Ishikawa (cell line): ENCODE measurements at regions not wholly inside any gene's neighbourhood (a gene's known extent, or its start where the extent isn't known, plus 50 kb on each side); places are given as distances from the start of the nearest gene placed in this dataset.

ENCODE experiments used
- CEBPB ChIP-seq: IDR thresholded peaks from 2 replicates; pipeline ENCODE4 v1.6.1; 2012
- CREB1 ChIP-seq: IDR thresholded peaks from 2 replicates; pipeline ENCODE4 v1.6.1; 2012; ENCODE audit warnings: low read depth
- EGR1 ChIP-seq: IDR thresholded peaks from 2 replicates; pipeline ENCODE4 v1.6.1; 2012
- EP300 ChIP-seq: IDR thresholded peaks from 2 replicates; pipeline ENCODE4 v1.6.1; 2012; ENCODE audit warnings: borderline replicate concordance
- FOXM1 ChIP-seq: IDR thresholded peaks from 2 replicates; pipeline ENCODE4 v1.6.1; 2012; ENCODE audit warnings: low read depth, borderline replicate concordance
- NFIC ChIP-seq: IDR thresholded peaks from 2 replicates; pipeline ENCODE4 v1.6.1; 2012
- RAD21 ChIP-seq: IDR thresholded peaks from 2 replicates; pipeline ENCODE4 v1.6.1; 2012; ENCODE audit warnings: low read depth
- TAF1 ChIP-seq: IDR thresholded peaks from 2 replicates; pipeline ENCODE4 v1.6.1; 2012; ENCODE audit warnings: low read depth, mild to moderate bottlenecking
- TCF12 ChIP-seq: IDR thresholded peaks from 2 replicates; pipeline ENCODE4 v1.6.1; 2012; ENCODE audit warnings: low read depth
- TEAD4 ChIP-seq: IDR thresholded peaks from 2 replicates; pipeline ENCODE4 v1.6.1; 2012
- USF1 ChIP-seq: IDR thresholded peaks from 2 replicates; pipeline ENCODE4 v1.6.1; 2012
- YY1 ChIP-seq: IDR thresholded peaks from 2 replicates; pipeline ENCODE4 v1.6.1; 2012; ENCODE audit warnings: low read depth
- ZBTB7A ChIP-seq: IDR thresholded peaks from 2 replicates; pipeline ENCODE4 v1.6.1; 2012; ENCODE audit warnings: low read depth
- TF ChIP-seq, protein P1 (sequence below): IDR thresholded peaks from 2 replicates; pipeline ENCODE4 v1.6.1; 2012
- TF ChIP-seq, protein P2 (sequence below): IDR thresholded peaks from 2 replicates; pipeline ENCODE4 v1.6.1; 2012; ENCODE audit warnings: low read depth, mild to moderate bottlenecking

GRCh38 chr6:156517088-156517487, 260.1 kb upstream of the ARID1B start:
- no peak for TF ChIP-seq RAD21
- TF ChIP-seq ZBTB7A, result no peak
- TF ChIP-seq TEAD4, result no peak
- TF ChIP-seq USF1, result no peak
- no peak for TF ChIP-seq EP300
- TF ChIP-seq YY1, result no peak
- no peak for TF ChIP-seq TCF12
- no peak for TF ChIP-seq NFIC
- no peak for TF ChIP-seq CEBPB
- TF ChIP-seq, protein P1, sequence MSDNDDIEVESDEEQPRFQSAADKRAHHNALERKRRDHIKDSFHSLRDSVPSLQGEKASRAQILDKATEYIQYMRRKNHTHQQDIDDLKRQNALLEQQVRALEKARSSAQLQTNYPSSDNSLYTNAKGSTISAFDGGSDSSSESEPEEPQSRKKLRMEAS, result no peak
- TF ChIP-seq TAF1, result no peak
- no peak for TF ChIP-seq CREB1
- no peak for TF ChIP-seq FOXM1
- TF ChIP-seq EGR1, result no peak
- TF ChIP-seq, protein P2, sequence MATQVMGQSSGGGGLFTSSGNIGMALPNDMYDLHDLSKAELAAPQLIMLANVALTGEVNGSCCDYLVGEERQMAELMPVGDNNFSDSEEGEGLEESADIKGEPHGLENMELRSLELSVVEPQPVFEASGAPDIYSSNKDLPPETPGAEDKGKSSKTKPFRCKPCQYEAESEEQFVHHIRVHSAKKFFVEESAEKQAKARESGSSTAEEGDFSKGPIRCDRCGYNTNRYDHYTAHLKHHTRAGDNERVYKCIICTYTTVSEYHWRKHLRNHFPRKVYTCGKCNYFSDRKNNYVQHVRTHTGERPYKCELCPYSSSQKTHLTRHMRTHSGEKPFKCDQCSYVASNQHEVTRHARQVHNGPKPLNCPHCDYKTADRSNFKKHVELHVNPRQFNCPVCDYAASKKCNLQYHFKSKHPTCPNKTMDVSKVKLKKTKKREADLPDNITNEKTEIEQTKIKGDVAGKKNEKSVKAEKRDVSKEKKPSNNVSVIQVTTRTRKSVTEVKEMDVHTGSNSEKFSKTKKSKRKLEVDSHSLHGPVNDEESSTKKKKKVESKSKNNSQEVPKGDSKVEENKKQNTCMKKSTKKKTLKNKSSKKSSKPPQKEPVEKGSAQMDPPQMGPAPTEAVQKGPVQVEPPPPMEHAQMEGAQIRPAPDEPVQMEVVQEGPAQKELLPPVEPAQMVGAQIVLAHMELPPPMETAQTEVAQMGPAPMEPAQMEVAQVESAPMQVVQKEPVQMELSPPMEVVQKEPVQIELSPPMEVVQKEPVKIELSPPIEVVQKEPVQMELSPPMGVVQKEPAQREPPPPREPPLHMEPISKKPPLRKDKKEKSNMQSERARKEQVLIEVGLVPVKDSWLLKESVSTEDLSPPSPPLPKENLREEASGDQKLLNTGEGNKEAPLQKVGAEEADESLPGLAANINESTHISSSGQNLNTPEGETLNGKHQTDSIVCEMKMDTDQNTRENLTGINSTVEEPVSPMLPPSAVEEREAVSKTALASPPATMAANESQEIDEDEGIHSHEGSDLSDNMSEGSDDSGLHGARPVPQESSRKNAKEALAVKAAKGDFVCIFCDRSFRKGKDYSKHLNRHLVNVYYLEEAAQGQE, result no peak

DNA sequence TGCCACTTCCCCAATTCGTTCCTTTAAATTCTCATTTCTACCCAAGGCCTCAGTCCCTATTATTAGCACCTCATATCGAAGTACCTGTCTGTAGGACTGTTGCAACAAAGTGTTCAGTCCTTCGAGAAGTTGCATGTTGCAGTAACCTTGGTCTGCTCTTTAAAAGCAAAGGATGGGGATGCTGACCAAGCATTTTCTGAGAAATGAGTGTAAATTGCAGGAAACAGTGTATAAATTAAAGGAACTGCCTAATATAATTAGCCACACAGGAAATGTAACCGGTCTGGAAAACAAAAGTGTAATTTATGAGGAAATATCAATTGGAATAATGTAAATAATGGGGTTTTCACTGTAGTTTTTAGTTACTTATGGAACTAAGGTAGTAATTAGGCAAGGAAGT, 261.9 kb upstream of the ARID1B start:
- TF ChIP-seq CEBPB (no peak), TAF1 (no peak), CREB1 (no peak), ZBTB7A (no peak), YY1 (no peak), TEAD4 (no peak), NFIC (no peak), FOXM1 (no peak), EGR1 (no peak), USF1 (no peak), RAD21 (no peak), EP300 (no peak), TCF12 (no peak)
- TF ChIP-seq, protein P1, result no peak
- TF ChIP-seq, protein P2, result no peak

DNA sequence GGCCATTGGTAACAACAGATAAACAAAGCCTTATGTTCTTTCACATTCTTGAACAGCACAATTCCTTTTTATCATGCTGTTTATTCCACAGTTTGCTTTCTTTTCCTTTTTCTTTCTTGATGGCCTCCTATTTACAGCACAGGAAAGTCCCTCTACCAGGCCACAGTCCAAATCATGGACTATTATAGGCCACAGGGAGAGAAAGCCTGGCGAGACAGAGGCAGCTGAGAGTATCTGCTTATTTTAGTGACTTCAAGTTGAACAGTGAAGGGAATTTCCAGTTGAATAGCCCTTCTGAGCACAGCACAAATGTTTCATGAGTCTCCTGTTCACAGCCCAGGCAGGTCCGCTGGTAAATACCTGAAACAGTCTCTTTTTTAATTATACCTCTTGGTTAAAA, 263.7 kb upstream of the ARID1B start:
- TF ChIP-seq, protein P1, result no peak
- no peak for TF ChIP-seq TEAD4
- TF ChIP-seq CEBPB, result no peak
- TF ChIP-seq, protein P2, result no peak

GRCh38 chr6:156511570-156511969, 265.6 kb upstream of the ARID1B start:
- TF ChIP-seq TAF1, result no peak
- TF ChIP-seq, protein P2, result peak; percentile 59; the same call in 1 of the 2 replicates
- TF ChIP-seq EP300, result no peak
- no peak for TF ChIP-seq FOXM1
